ENCODE measurements at regions not wholly inside any gene's neighbourhood (a gene's known extent, or its start where the extent isn't known, plus 50 kb on each side); places are given as distances from the start of the nearest gene placed in this dataset.
"Not testable (repeated sequence)": the region's sequence is repeated elsewhere in the genome, so short reads cannot be mapped to it uniquely, and the experiment has no call there.

GRCh38 chr5:4022056-4022670 is 426.5 kb downstream of the IRX1 start:
- no peak for DNase-seq

- DNase-seq, result no peak
These were observed 427.6 kb downstream of the IRX1 start for GRCh38 chr5:4023091-4023752.

GRCh38 chr5:4023753-4024335 is 428.2 kb downstream of the IRX1 start:
- no peak for DNase-seq

- DNase-seq, result no peak
These were observed 431.6 kb downstream of the IRX1 start for GRCh38 chr5:4027088-4027734.

- no peak for DNase-seq
These were observed 432.8 kb downstream of the IRX1 start for GRCh38 chr5:4028384-4028783.

- DNase-seq, result not testable (repeated sequence)
These were observed 437.9 kb downstream of the IRX1 start for GRCh38 chr5:4033546-4033945.

GRCh38 chr5:4036861-4037260 is 441.2 kb downstream of the IRX1 start:
- no peak for DNase-seq

- DNase-seq, result no peak
These were observed 443.4 kb downstream of the IRX1 start for GRCh38 chr5:4038994-4039393.

- DNase-seq, result no peak
These were observed 446.7 kb downstream of the IRX1 start for GRCh38 chr5:4042311-4042710.

GRCh38 chr5:4043135-4043534 is 447.5 kb downstream of the IRX1 start:
- no peak for DNase-seq

GRCh38 chr5:4044881-4045280 is 449.2 kb downstream of the IRX1 start:
- DNase-seq, result no peak

- no peak for DNase-seq
These were observed 452.8 kb downstream of the IRX1 start for GRCh38 chr5:4048398-4048797.

GRCh38 chr5:4050203-4050602 is 454.6 kb downstream of the IRX1 start:
- DNase-seq, result no peak

- DNase-seq, result no peak
These were observed 457.5 kb downstream of the IRX1 start for GRCh38 chr5:4053136-4053535.

GRCh38 chr5:4054092-4054491 is 458.5 kb downstream of the IRX1 start:
- DNase-seq, result no peak

GRCh38 chr5:4058899-4059298 is 463.3 kb downstream of the IRX1 start:
- DNase-seq, result no peak

- DNase-seq, result no peak
These were observed 470.1 kb downstream of the IRX1 start for GRCh38 chr5:4065472-4066320.

- DNase-seq, result no peak
These were observed 472.5 kb downstream of the IRX1 start for GRCh38 chr5:4068171-4068570.

- no peak for DNase-seq
These were observed 482.9 kb downstream of the IRX1 start for GRCh38 chr5:4078544-4078943.

- no peak for DNase-seq
These were observed 484.2 kb downstream of the IRX1 start for GRCh38 chr5:4079831-4080230.

- no peak for DNase-seq
These were observed 484.7 kb downstream of the IRX1 start for GRCh38 chr5:4080370-4080769.

- DNase-seq, result no peak
These were observed 485.4 kb downstream of the IRX1 start for GRCh38 chr5:4081059-4081458.

GRCh38 chr5:4081466-4081865 is 485.8 kb downstream of the IRX1 start:
- DNase-seq, result no peak

Data from SHP77 treated with DMSO at 0.1 percent for 48 hours (cell line).